Transverse colon (tissue), 3 donors: ENCODE measurements at regions not wholly inside any gene's neighbourhood (a gene's known extent, or its start where the extent isn't known, plus 50 kb on each side); places are given as distances from the start of the nearest gene placed in this dataset.

Source experiments
- POLR2A ChIP-seq: fragments of 450-650 bp; IDR thresholded peaks from one replicate; pipeline ENCODE4 v1.6.1; 2016; ENCODE audit warnings: antibody characterized with exemption, mild to moderate bottlenecking, moderate library complexity
- TF ChIP-seq, protein P1 (sequence below), 5 experiments: fragments of 200-600 bp in 3 of 5; fragments of 450-650 bp in 2 of 5; sonication (generic) in 3 of 5; IDR thresholded peaks; 1 replicate in 2 of 5; 2 replicates in 3 of 5; pipeline ENCODE4 v1.5.1; 2016 to 2017; ENCODE audit warnings: antibody characterized with exemption in 5 of 5, inconsistent platforms in 3 of 5, mild to moderate bottlenecking in 2 of 5, moderate library complexity in 1 of 5

DNA sequence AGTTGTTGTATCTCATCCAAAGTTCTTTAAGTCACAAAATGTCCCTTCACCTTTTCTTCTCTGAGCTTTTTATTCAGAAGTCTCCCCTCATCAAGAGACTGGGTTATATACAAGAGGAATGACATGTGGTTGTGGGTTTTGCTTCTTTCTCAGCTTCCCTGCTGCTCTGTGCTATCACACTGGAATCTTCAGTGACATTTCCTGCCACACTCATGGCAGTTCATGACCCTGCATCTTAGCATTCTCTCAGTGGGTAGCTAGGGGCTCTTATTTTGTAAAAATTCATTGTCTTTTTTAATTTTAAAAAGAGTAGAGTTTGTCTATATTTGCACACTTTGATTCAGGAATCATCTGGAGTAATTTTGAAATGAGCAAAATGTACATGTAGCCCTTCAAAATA, 236.9 kb upstream of the TMEM229A start:
- TF ChIP-seq, protein P1, sequence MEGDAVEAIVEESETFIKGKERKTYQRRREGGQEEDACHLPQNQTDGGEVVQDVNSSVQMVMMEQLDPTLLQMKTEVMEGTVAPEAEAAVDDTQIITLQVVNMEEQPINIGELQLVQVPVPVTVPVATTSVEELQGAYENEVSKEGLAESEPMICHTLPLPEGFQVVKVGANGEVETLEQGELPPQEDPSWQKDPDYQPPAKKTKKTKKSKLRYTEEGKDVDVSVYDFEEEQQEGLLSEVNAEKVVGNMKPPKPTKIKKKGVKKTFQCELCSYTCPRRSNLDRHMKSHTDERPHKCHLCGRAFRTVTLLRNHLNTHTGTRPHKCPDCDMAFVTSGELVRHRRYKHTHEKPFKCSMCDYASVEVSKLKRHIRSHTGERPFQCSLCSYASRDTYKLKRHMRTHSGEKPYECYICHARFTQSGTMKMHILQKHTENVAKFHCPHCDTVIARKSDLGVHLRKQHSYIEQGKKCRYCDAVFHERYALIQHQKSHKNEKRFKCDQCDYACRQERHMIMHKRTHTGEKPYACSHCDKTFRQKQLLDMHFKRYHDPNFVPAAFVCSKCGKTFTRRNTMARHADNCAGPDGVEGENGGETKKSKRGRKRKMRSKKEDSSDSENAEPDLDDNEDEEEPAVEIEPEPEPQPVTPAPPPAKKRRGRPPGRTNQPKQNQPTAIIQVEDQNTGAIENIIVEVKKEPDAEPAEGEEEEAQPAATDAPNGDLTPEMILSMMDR (IDR thresholded peaks at IDR 0.05): no peak
- TF ChIP-seq POLR2A: no peak
